ENCODE measurements at regions not wholly inside any gene's neighbourhood (a gene's known extent, or its start where the extent isn't known, plus 50 kb on each side); places are given as distances from the start of the nearest gene placed in this dataset.
"Not testable (repeated sequence)": the region's sequence is repeated elsewhere in the genome, so short reads cannot be mapped to it uniquely, and the experiment has no call there.

GRCh38 chr14:105682442-105682841 lies 156.1 kb downstream of the TMEM121 start:
- H3K4me3 ChIP-seq; H3K36me3 ChIP-seq; H3K9me3 ChIP-seq; H3K4me1 ChIP-seq; H3K27ac ChIP-seq; intact Hi-C loops (cut with DNase I; ENCODE audit: low total_unique reads); H3K27me3 ChIP-seq; DNase-seq: not testable (repeated sequence)
- 63 to 98% (median 75%) methylated on average over 4 to 7 of the region's 15 CpGs; no CpG with 5 or more reads in 2 of the 5 donors for WGBS, 5 donors

GRCh38 chr14:105682956-105683570 lies 156.7 kb downstream of the TMEM121 start:
- Histone ChIP-seq H3K4me3 (no peak overlapping the region), H3K4me1 (no peaks in the 10 kb centered on the region), H3K36me3 (no peaks in the 10 kb centered on the region), H3K9me3 (no peaks in the 10 kb centered on the region), H3K27ac (no peak overlapping the region), H3K27me3 (no peaks in the 10 kb centered on the region)
- intact Hi-C loops (cut with DNase I; ENCODE audit: low total_unique reads), result no loop called here
- DNase-seq, result no peak
- 72 to 88% (median 77%) methylated on average over 5 of the region's 5 CpGs for WGBS, 5 donors
- no peak for TF ChIP-seq POLR2AphosphoS5 (IDR thresholded peaks at IDR 0.05)
- no peak for TF ChIP-seq CTCF (IDR thresholded peaks at IDR 0.05)
- TF ChIP-seq POLR2A (IDR thresholded peaks at IDR 0.05), result no peak
- TF ChIP-seq EP300 (IDR thresholded peaks at IDR 0.05), result no peak

- intact Hi-C loops (cut with DNase I; ENCODE audit: low total_unique reads); H3K4me3 ChIP-seq; DNase-seq; H3K36me3 ChIP-seq; H3K4me1 ChIP-seq; H3K27me3 ChIP-seq; H3K9me3 ChIP-seq; H3K27ac ChIP-seq: not testable (repeated sequence)
- WGBS, 5 donors, result 40 to 60% (median 47%) methylated on average over 3 to 12 of the region's 14 CpGs
These were observed 157.7 kb downstream of the TMEM121 start for GRCh38 chr14:105684056-105684455.

GRCh38 chr14:105684597-105684996 lies 158.2 kb downstream of the TMEM121 start:
- H3K27ac ChIP-seq; H3K4me1 ChIP-seq; DNase-seq; H3K4me3 ChIP-seq; H3K9me3 ChIP-seq; H3K27me3 ChIP-seq; H3K36me3 ChIP-seq; intact Hi-C loops (cut with DNase I; ENCODE audit: low total_unique reads): not testable (repeated sequence)
- 76 to 100% (median 92%) methylated on average over 1 to 6 of the region's 8 CpGs for WGBS, 5 donors

GRCh38 chr14:105685003-105685402 lies 158.6 kb downstream of the TMEM121 start:
- Histone ChIP-seq H3K9me3 (no peaks in the 10 kb centered on the region), H3K4me1 (no peaks in the 10 kb centered on the region), H3K27me3 (no peaks in the 10 kb centered on the region), H3K4me3 (no peak overlapping the region), H3K27ac (no peak overlapping the region), H3K36me3 (no peaks in the 10 kb centered on the region)
- DNase-seq, result no peak
- TF ChIP-seq POLR2AphosphoS5 (IDR thresholded peaks at IDR 0.05), result no peak
- TF ChIP-seq EP300 (IDR thresholded peaks at IDR 0.05), result no peak
- TF ChIP-seq POLR2A (IDR thresholded peaks at IDR 0.05), result no peak
- no peak for TF ChIP-seq CTCF (IDR thresholded peaks at IDR 0.05)
- WGBS, 5 donors, result 71 to 92% (median 88%) methylated on average over 2 of the region's 2 CpGs
- intact Hi-C loops (cut with DNase I; ENCODE audit: low total_unique reads), result no loop called here

GRCh38 chr14:105685605-105686004 lies 159.2 kb downstream of the TMEM121 start:
- H3K27ac ChIP-seq; H3K4me1 ChIP-seq; intact Hi-C loops (cut with DNase I; ENCODE audit: low total_unique reads); H3K4me3 ChIP-seq; H3K27me3 ChIP-seq; H3K9me3 ChIP-seq; H3K36me3 ChIP-seq; DNase-seq: not testable (repeated sequence)
- WGBS, 5 donors, result 52 to 65% (median 60%) methylated on average over 4 to 5 of the region's 8 CpGs; no CpG with 5 or more reads in 2 of the 5 donors

- H3K9me3 ChIP-seq; H3K4me1 ChIP-seq; H3K4me3 ChIP-seq; DNase-seq; intact Hi-C loops (cut with DNase I; ENCODE audit: low total_unique reads); H3K36me3 ChIP-seq; H3K27ac ChIP-seq; H3K27me3 ChIP-seq: not testable (repeated sequence)
- no CpG with 5 or more reads among the region's 7 CpGs for WGBS, 5 donors
These were observed 159.7 kb downstream of the TMEM121 start for GRCh38 chr14:105686050-105686449.

GRCh38 chr14:105686462-105687170 lies 160.2 kb downstream of the TMEM121 start:
- H3K4me1 ChIP-seq; H3K27me3 ChIP-seq; intact Hi-C loops (cut with DNase I; ENCODE audit: low total_unique reads); H3K27ac ChIP-seq; H3K9me3 ChIP-seq; H3K36me3 ChIP-seq; H3K4me3 ChIP-seq; DNase-seq: not testable (repeated sequence)
- WGBS, 5 donors, result 78 to 93% (median 86%) methylated on average over 7 to 21 of the region's 34 CpGs

GRCh38 chr14:105687171-105688022 lies 161.0 kb downstream of the TMEM121 start:
- H3K27me3 ChIP-seq; H3K36me3 ChIP-seq; H3K27ac ChIP-seq; H3K9me3 ChIP-seq; DNase-seq; H3K4me1 ChIP-seq; intact Hi-C loops (cut with DNase I; ENCODE audit: low total_unique reads); H3K4me3 ChIP-seq: not testable (repeated sequence)
- WGBS, 5 donors, result 81 to 84% (median 82%) methylated on average over 18 to 23 of the region's 23 CpGs

Data from stomach (tissue), 8 donors.